ENCODE measurements at regions not wholly inside any gene's neighbourhood (a gene's known extent, or its start where the extent isn't known, plus 50 kb on each side); places are given as distances from the start of the nearest gene placed in this dataset.

- TF ChIP-seq EZH2 (IDR thresholded peaks at IDR 0.05; ENCODE audit: borderline replicate concordance, insufficient read depth, low read depth, low read length, poor library complexity, severe bottlenecking) (no peak), CTCF (IDR thresholded peaks at IDR 0.05) (no peak)
These were observed 295.5 kb downstream of the YTHDC2 start for GRCh38 chr5:113808956-113809355.

All from B cell (primary cell).